Right atrium auricular region (tissue), 2 donors: ENCODE measurements at regions not wholly inside any gene's neighbourhood (a gene's known extent, or its start where the extent isn't known, plus 50 kb on each side); places are given as distances from the start of the nearest gene placed in this dataset.
"Not testable (repeated sequence)": the region's sequence is repeated elsewhere in the genome, so short reads cannot be mapped to it uniquely, and the experiment has no call there.

Experiments used
- DNase-seq: peaks from one replicate; pipeline ENCODE4 v3.0.0-alpha.2; 2019; ENCODE audit warnings: low spot score
- H3K27ac ChIP-seq, 2 donors: fragments of 200-600 bp; sonication (generic); 1 replicate in 1 of 2; 2 replicates in 1 of 2; pipeline ENCODE4 v1.5.1; 2016 to 2019
- H3K27me3 ChIP-seq, 2 donors: fragments of 200-600 bp; sonication (generic); one replicate each; pipeline versions ENCODE4 v1.5.1 to v1.6.0; 2017 to 2019
- H3K36me3 ChIP-seq: fragments of 200-600 bp; sonication (generic); one replicate; pipeline ENCODE4 v1.5.1; 2016
- H3K4me1 ChIP-seq, 2 donors: fragments of 200-600 bp; sonication (generic); one replicate each; pipeline versions ENCODE4 v1.5.1 to v1.6.0; 2017 to 2019
- H3K4me3 ChIP-seq, 2 donors: fragments of 200-600 bp; sonication (generic); 1 replicate in 1 of 2; 2 replicates in 1 of 2; pipeline ENCODE4 v1.5.1; 2017 to 2019; ENCODE audit warnings: mild to moderate bottlenecking in 1 of 2, moderate library complexity in 1 of 2
- H3K9me3 ChIP-seq, 2 donors: fragments of 200-600 bp; sonication (generic); one replicate each; pipeline ENCODE4 v1.5.1; 2019
- CTCF ChIP-seq, 2 donors: fragments of 200-600 bp; sonication (generic); IDR thresholded peaks; one replicate each; pipeline ENCODE4 v1.5.1; 2019; ENCODE audit warnings: antibody characterized with exemption in 2 of 2

- Histone ChIP-seq H3K27me3 (no peaks in the 10 kb centered on the region), H3K36me3 (no peaks in the 10 kb centered on the region), H3K4me3 (no peak overlapping the region), H3K27ac (no peak overlapping the region), H3K4me1 (no peaks in the 10 kb centered on the region), H3K9me3 (no peaks in the 10 kb centered on the region)
- no peak for DNase-seq
- no peak for TF ChIP-seq CTCF (IDR thresholded peaks at IDR 0.05)
Measured at GRCh38 chr1:163983097-163983496, 575.9 kb upstream of the PBX1 start.

GRCh38 chr1:163985700-163986099, 573.3 kb upstream of the PBX1 start:
- H3K4me3 ChIP-seq, result no peak overlapping the region
- no peak for DNase-seq
- H3K27me3 ChIP-seq, result no peaks in the 10 kb centered on the region
- H3K36me3 ChIP-seq, result no peaks in the 10 kb centered on the region
- TF ChIP-seq CTCF (IDR thresholded peaks at IDR 0.05), result no peak
- no peaks in the 10 kb centered on the region for H3K9me3 ChIP-seq
- no peak overlapping the region for H3K27ac ChIP-seq
- H3K4me1 ChIP-seq, result no peaks in the 10 kb centered on the region

GRCh38 chr1:163999131-163999530, 559.9 kb upstream of the PBX1 start:
- H3K27me3 ChIP-seq, result no peaks in the 10 kb centered on the region
- DNase-seq, result no peak
- peaks cover 0 to 27% of the 10 kb centered on the region in 2 donors for H3K9me3 ChIP-seq
- H3K4me3 ChIP-seq, result no peak overlapping the region
- H3K27ac ChIP-seq, result no peak overlapping the region
- no peak for TF ChIP-seq CTCF (IDR thresholded peaks at IDR 0.05)
- no peaks in the 10 kb centered on the region for H3K36me3 ChIP-seq
- no peaks in the 10 kb centered on the region for H3K4me1 ChIP-seq

- H3K27me3 ChIP-seq, H3K36me3 ChIP-seq, H3K27ac ChIP-seq, DNase-seq, H3K4me1 ChIP-seq, H3K4me3 ChIP-seq: not testable (repeated sequence)
- peaks cover 0 to 18% of the 10 kb centered on the region in 2 donors for H3K9me3 ChIP-seq
Measured at GRCh38 chr1:164006186-164006585, 552.8 kb upstream of the PBX1 start.

- no peak overlapping the region for H3K27ac ChIP-seq
- DNase-seq, result no peak
- no peaks in the 10 kb centered on the region for H3K4me1 ChIP-seq
- H3K27me3 ChIP-seq, result no peaks in the 10 kb centered on the region
- H3K4me3 ChIP-seq, result no peak overlapping the region
- peaks cover 0 to 22% of the 10 kb centered on the region in 2 donors for H3K9me3 ChIP-seq
- H3K36me3 ChIP-seq, result no peaks in the 10 kb centered on the region
- no peak for TF ChIP-seq CTCF (IDR thresholded peaks at IDR 0.05)
Measured at GRCh38 chr1:164006621-164007020, 552.4 kb upstream of the PBX1 start.

- TF ChIP-seq CTCF (IDR thresholded peaks at IDR 0.05), result no peak
- Histone ChIP-seq H3K36me3 (no peaks in the 10 kb centered on the region), H3K27ac (no peak overlapping the region), H3K27me3 (no peaks in the 10 kb centered on the region), H3K4me3 (no peak overlapping the region), H3K9me3 (peaks cover 0 to 19% of the 10 kb centered on the region in 2 donors), H3K4me1 (no peaks in the 10 kb centered on the region)
- DNase-seq, result no peak
Measured at GRCh38 chr1:164017239-164017638, 541.7 kb upstream of the PBX1 start.
